LNCAP (cell line): ENCODE measurements at regions not wholly inside any gene's neighbourhood (a gene's known extent, or its start where the extent isn't known, plus 50 kb on each side); places are given as distances from the start of the nearest gene placed in this dataset.

Experiments used
- TF ChIP-seq, protein P1 (sequence below): fragments of 450-650 bp; IDR thresholded peaks from 2 replicates; pipeline ENCODE4 v1.5.1; 2017; ENCODE audit warnings: mild to moderate bottlenecking

GRCh38 chr20:60921022-60921622 lies 330.9 kb upstream of the CDH4 start:
- TF ChIP-seq, protein P1, sequence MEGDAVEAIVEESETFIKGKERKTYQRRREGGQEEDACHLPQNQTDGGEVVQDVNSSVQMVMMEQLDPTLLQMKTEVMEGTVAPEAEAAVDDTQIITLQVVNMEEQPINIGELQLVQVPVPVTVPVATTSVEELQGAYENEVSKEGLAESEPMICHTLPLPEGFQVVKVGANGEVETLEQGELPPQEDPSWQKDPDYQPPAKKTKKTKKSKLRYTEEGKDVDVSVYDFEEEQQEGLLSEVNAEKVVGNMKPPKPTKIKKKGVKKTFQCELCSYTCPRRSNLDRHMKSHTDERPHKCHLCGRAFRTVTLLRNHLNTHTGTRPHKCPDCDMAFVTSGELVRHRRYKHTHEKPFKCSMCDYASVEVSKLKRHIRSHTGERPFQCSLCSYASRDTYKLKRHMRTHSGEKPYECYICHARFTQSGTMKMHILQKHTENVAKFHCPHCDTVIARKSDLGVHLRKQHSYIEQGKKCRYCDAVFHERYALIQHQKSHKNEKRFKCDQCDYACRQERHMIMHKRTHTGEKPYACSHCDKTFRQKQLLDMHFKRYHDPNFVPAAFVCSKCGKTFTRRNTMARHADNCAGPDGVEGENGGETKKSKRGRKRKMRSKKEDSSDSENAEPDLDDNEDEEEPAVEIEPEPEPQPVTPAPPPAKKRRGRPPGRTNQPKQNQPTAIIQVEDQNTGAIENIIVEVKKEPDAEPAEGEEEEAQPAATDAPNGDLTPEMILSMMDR = no peak

DNA sequence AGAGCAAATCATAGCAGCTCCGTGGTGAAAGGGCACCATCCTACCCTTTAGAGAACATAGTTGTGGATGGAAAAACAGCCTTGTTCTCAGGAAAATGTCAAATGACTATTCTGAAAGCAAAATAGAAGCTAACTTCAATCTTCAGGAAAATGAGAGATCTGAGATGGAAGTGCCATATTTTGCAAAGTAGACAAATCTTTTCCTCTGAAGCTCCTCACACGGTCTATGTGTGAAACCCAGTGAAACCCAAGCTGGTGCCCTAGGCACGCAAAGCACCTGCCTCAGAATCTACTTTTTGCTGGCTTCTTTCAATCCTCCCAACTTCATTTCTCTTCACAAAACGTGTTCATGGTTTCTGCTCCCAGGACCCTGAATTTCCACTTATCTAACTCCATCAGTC lies 325.2 kb upstream of the CDH4 start:
- TF ChIP-seq, protein P1 = no peak

GRCh38 chr20:60928341-60928740 lies 323.7 kb upstream of the CDH4 start:
- TF ChIP-seq, protein P1 = no peak

- TF ChIP-seq, protein P1 = no peak
Observed at GRCh38 chr20:60930023-60930790, 321.9 kb upstream of the CDH4 start.

DNA sequence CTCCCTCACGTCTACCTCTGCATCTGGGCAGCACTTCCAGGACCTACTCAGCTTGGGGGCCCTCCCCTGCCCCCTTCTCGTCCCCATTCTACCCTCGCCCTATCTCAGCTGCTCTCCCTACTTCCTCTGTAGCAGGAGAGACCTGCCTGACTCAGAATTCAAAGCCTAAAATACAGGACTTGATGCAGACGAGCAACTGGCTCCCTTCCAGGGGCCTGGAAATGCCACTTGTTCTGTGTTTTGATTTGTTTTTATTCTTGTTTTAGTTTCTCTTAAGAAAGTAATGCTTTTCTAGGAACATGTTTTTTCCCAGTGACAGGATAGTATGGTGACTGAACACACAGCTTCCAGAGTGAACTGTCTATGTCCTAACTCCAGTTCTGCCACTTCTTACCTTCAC lies 320.4 kb upstream of the CDH4 start:
- TF ChIP-seq, protein P1 = no peak

- TF ChIP-seq, protein P1 = no peak
Observed at GRCh38 chr20:60934724-60935123, 317.3 kb upstream of the CDH4 start.

DNA sequence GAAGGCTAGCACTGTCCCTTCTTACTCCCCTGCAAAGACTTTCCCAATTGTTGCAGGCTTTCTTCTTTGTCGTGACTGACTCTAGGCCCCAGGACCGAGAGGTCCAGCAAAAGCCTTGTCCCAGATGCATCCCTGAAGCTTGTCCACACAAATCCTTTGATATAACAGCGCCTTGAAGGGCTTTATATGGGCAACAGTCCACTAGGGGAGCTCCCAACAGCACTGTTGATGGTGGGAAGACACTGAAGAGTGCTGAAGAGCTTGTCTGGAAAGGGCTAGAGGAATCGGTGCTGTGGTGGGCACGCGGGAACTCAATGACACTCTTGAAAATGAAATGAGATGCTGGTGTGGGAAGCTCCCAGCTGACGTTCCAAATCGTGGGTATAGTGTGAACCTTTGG lies 316.1 kb upstream of the CDH4 start:
- TF ChIP-seq, protein P1 = no peak
